ENCODE measurements at regions not wholly inside any gene's neighbourhood (a gene's known extent, or its start where the extent isn't known, plus 50 kb on each side); places are given as distances from the start of the nearest gene placed in this dataset.
"Not testable (repeated sequence)": the region's sequence is repeated elsewhere in the genome, so short reads cannot be mapped to it uniquely, and the experiment has no call there.

DNA sequence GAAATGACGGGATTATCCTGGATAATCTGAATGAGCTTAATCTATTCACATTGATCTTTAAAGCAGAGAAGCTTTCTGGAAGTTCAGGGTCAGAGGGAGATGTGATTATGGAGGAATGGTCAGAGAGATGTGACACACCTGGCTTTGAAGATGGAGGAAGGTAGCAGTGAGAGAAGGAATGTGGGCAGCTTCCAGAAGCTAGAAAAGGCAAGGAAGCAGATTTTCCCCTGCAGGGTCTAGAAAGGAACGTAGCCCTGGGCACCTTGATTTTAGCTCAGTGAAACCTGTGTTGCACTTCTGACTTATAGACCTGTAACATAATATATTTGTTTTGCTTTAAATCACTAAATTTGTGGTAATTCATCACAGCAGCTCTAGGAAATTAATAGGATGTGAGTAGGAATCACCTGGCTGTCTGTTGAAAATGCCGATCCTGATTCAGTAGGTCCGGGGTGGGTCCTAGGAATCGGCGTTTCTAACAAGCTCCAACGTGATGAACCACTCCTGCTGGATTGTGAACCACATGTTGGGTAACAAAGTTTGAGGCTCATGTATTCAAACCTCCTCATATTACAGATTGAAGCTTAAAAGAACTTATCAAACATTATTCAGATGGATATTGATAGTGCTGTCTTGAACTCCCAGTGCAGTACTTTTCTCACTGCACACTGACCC lies 157.0 kb downstream of the GJA1 start:
- peaks cover 23% of the 10 kb centered on the region for H3K4me1 Mint-ChIP-seq
- TF ChIP-seq, protein P1, sequence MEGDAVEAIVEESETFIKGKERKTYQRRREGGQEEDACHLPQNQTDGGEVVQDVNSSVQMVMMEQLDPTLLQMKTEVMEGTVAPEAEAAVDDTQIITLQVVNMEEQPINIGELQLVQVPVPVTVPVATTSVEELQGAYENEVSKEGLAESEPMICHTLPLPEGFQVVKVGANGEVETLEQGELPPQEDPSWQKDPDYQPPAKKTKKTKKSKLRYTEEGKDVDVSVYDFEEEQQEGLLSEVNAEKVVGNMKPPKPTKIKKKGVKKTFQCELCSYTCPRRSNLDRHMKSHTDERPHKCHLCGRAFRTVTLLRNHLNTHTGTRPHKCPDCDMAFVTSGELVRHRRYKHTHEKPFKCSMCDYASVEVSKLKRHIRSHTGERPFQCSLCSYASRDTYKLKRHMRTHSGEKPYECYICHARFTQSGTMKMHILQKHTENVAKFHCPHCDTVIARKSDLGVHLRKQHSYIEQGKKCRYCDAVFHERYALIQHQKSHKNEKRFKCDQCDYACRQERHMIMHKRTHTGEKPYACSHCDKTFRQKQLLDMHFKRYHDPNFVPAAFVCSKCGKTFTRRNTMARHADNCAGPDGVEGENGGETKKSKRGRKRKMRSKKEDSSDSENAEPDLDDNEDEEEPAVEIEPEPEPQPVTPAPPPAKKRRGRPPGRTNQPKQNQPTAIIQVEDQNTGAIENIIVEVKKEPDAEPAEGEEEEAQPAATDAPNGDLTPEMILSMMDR (IDR thresholded peaks at IDR 0.05): no peak
- H3K36me3 Mint-ChIP-seq (ENCODE audit: low read depth): no peaks in the 10 kb centered on the region
- no peaks in the 10 kb centered on the region for H3K27me3 Mint-ChIP-seq (ENCODE audit: low read depth, poor library complexity)
- no peak for DNase-seq
- no peak overlapping the region for H3K4me3 Mint-ChIP-seq
- no peaks in the 10 kb centered on the region for H3K9me3 Mint-ChIP-seq
- no peak overlapping the region for H3K27ac Mint-ChIP-seq

DNA sequence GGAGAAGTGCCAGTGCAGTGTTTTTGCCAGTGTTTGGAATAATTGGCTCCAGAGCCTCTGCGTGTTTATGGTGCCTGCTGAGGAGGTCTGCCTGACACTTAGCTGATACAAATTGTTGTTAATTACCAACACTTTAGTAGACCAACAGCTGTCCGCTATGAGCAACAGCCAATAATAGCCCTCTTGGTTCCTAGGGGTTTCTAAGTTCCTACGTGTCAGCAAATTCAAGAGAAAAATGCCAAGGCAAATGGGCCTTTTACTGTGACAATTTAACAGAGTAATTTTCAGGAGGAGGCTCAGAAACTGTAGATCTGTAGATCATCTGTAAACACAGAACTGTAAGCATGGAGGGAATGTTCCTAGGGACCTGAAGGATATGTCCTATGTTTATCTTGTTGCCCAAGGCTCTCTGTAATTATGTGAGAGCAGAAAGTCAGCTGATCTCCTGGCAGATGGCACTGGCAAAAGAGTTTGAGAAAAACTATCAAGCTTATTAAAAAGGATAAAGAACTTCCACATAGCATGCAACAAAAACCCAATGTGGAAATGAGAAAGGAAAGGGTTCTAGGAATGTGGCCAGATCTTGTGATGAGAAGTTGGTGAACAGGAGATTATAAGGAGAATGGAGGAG lies 157.7 kb downstream of the GJA1 start:
- no peak for DNase-seq
- H3K36me3 Mint-ChIP-seq (ENCODE audit: low read depth): no peaks in the 10 kb centered on the region
- H3K4me1 Mint-ChIP-seq: peaks cover 23% of the 10 kb centered on the region
- no peak overlapping the region for H3K4me3 Mint-ChIP-seq
- H3K9me3 Mint-ChIP-seq: no peaks in the 10 kb centered on the region
- TF ChIP-seq, protein P1 (IDR thresholded peaks at IDR 0.05): no peak
- no peaks in the 10 kb centered on the region for H3K27me3 Mint-ChIP-seq (ENCODE audit: low read depth, poor library complexity)
- no peak overlapping the region for H3K27ac Mint-ChIP-seq

DNA sequence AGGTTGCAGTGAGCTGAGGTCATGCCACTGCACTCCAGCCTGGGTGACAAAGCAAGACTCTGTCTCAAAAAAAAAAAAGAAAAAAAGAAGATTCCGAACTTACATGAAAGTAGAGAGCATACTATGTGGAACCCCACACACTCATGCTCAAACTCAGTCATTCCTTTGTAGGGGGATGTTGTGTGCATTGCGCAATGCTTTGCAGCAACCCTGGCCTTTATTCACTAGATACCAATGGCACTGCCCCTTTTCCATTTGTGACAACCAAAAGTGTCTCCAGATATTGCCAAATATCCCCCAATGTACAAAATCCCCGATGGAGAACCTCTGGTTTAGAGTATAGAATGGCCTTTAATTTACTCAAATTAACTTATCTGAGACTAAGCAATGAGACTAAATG lies 158.6 kb downstream of the GJA1 start:
- peaks cover 23% of the 10 kb centered on the region for H3K4me1 Mint-ChIP-seq
- H3K27ac Mint-ChIP-seq: no peak overlapping the region
- DNase-seq: no peak
- no peaks in the 10 kb centered on the region for H3K9me3 Mint-ChIP-seq
- no peaks in the 10 kb centered on the region for H3K36me3 Mint-ChIP-seq (ENCODE audit: low read depth)
- no peaks in the 10 kb centered on the region for H3K27me3 Mint-ChIP-seq (ENCODE audit: low read depth, poor library complexity)
- H3K4me3 Mint-ChIP-seq: no peak overlapping the region
- TF ChIP-seq, protein P1 (IDR thresholded peaks at IDR 0.05): no peak

DNA sequence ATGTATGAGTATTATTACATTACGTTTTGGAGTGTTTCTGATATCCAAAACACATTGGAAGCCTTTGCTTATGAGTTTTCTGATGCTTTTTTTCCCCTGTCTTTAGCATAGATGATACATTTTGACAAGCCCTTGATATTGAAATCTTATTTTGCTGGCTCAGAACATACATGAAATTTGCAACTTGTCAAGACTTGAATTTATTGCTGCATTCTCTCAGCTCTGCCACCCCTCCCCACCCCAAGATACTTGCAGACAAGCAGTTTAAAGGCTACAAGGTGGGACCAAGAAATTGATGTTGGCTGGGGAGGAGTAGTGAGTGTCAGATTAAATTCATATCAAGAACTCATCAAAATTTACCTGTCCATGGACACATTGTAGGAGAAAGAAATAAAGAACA lies 160.2 kb downstream of the GJA1 start:
- Mint-ChIP-seq H3K27me3 (ENCODE audit: low read depth, poor library complexity) (no peaks in the 10 kb centered on the region), H3K4me3 (no peak overlapping the region), H3K4me1 (peaks cover 16% of the 10 kb centered on the region), H3K36me3 (ENCODE audit: low read depth) (no peaks in the 10 kb centered on the region), H3K27ac (no peak overlapping the region), H3K9me3 (no peaks in the 10 kb centered on the region)
- no peak for DNase-seq
- TF ChIP-seq, protein P1 (IDR thresholded peaks at IDR 0.05): no peak

DNA sequence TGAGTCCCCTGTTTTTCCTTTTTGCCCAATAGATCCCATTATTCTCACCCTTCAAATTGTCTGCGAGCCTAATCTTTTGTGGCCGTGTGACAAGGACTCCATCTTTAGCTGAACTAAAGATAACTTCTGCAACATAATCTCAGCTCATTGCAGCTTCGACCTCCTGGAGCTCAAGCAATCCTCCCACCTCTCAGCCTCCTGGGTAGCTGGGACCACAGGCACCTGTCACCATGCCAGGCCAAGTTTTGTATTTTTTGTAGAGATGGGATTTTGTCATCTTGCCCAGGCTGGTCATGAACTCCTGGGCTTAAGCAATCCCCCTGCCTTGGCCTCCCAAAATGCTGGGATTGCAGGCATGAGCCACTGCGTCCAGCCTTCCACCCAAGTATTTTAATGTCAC lies 161.0 kb downstream of the GJA1 start:
- no peak overlapping the region for H3K4me3 Mint-ChIP-seq
- H3K27me3 Mint-ChIP-seq (ENCODE audit: low read depth, poor library complexity): no peaks in the 10 kb centered on the region
- H3K27ac Mint-ChIP-seq: no peak overlapping the region
- H3K4me1 Mint-ChIP-seq: peaks cover 8% of the 10 kb centered on the region
- DNase-seq: no peak
- H3K36me3 Mint-ChIP-seq (ENCODE audit: low read depth): no peaks in the 10 kb centered on the region
- TF ChIP-seq, protein P1 (IDR thresholded peaks at IDR 0.05): no peak
- H3K9me3 Mint-ChIP-seq: no peaks in the 10 kb centered on the region

DNA sequence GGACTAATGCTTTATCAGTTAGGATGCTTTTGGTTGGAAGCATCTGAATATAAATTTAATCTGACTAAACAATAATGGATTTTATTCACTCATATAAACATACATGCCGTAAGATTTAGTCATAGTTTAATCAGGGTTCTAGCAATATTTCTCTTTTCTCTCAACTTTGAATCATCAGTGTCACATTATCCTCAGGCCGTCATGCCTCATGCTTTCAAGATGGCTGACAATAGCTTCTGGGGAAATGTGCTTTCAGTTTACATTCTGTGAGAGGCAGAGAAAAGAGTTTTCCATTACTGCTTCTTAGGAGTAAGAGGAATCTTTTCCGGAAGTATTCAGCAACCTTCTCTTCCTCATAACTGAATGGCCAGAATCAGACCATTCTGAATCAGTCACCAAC lies 162.2 kb downstream of the GJA1 start:
- Mint-ChIP-seq H3K9me3 (no peaks in the 10 kb centered on the region), H3K4me3 (no peak overlapping the region), H3K27me3 (ENCODE audit: low read depth, poor library complexity) (no peaks in the 10 kb centered on the region), H3K27ac (no peak overlapping the region), H3K36me3 (ENCODE audit: low read depth) (no peaks in the 10 kb centered on the region), H3K4me1 (no peaks in the 10 kb centered on the region)
- TF ChIP-seq, protein P1 (IDR thresholded peaks at IDR 0.05): no peak
- DNase-seq: no peak

DNA sequence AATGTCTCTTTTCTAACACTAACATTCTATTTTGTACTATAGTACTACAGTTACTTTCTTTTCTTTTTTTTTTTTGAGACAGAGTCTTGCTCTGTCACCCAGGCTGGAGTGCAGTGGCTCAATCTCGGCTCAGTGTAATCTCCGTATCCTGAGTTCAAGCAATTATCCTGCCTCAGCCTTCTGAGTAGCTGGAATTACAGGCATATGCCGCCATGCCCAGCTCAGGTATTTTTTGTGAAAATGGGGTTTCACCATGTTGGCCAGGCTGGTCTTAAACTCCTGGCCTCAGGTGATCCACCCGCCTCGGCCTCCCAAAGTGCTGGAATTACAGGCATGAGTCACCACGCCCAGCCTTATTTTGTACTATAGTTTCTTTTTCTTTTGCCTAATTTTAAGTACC lies 163.9 kb downstream of the GJA1 start:
- not testable (repeated sequence) for H3K9me3 Mint-ChIP-seq

More for the DNA sequence above, 163.9 kb downstream of the GJA1 start:
- H3K27ac Mint-ChIP-seq; H3K4me1 Mint-ChIP-seq; H3K36me3 Mint-ChIP-seq (ENCODE audit: low read depth); H3K27me3 Mint-ChIP-seq (ENCODE audit: low read depth, poor library complexity); DNase-seq; H3K4me3 Mint-ChIP-seq: not testable (repeated sequence)

Data from nephron progenitor cell (in vitro differentiated cells).